OCI-LY3 (cell line): ENCODE measurements at regions not wholly inside any gene's neighbourhood (a gene's known extent, or its start where the extent isn't known, plus 50 kb on each side); places are given as distances from the start of the nearest gene placed in this dataset.

Experiments
- H2AFZ ChIP-seq: fragments of 200-600, 300-600 bp; shearing (Covaris generic); 2 replicates; pipeline ENCODE4 v1.6.0; 2014; ENCODE audit warnings: antibody characterized with exemption, low read depth, low read length
- H3K27ac ChIP-seq: fragments of 200-600, 300-600 bp; sonication (generic); 2 replicates; pipeline ENCODE4 v1.5.1; 2014; ENCODE audit warnings: mild to moderate bottlenecking, low read length, moderate library complexity, mixed read lengths
- H3K27me3 ChIP-seq: fragments of 200-600, 300-600 bp; sonication (generic); 2 replicates; pipeline ENCODE4 v1.6.1; 2014; ENCODE audit warnings: low read depth, low read length, mixed read lengths
- H3K36me3 ChIP-seq: fragments of 200-600, 300-600 bp; sonication (generic); replicated peaks from 2 replicates; pipeline ENCODE3; 2014; ENCODE audit warnings: low read depth, low read length, mixed read lengths
- H3K4me1 ChIP-seq: fragments of 300-600, 200-600 bp; sonication (generic); 2 replicates; pipeline ENCODE4 v1.6.1; 2014; ENCODE audit warnings: low read length, mixed read lengths
- H3K4me2 ChIP-seq: fragments of 200-600, 300-600 bp; sonication (generic); 2 replicates; pipeline ENCODE4 v1.6.1; 2014; ENCODE audit warnings: low read length, mixed read lengths
- H3K4me3 ChIP-seq: fragments of 300-600, 200-600 bp; sonication (generic); 2 replicates; pipeline ENCODE4 v1.5.1; 2014; ENCODE audit warnings: antibody characterized with exemption, mild to moderate bottlenecking, low read length, moderate library complexity
- H3K79me2 ChIP-seq: fragments of 300-600, 200-600 bp; shearing (Covaris generic); 2 replicates; pipeline ENCODE4 v1.6.1; 2014; ENCODE audit warnings: mild to moderate bottlenecking, low read length, mixed read lengths
- H3K9ac ChIP-seq: fragments of 300-600, 200-600 bp; shearing (Covaris generic); 2 replicates; pipeline ENCODE4 v1.6.0; 2014; ENCODE audit warnings: mild to moderate bottlenecking, low read length, moderate library complexity
- H3K9me3 ChIP-seq: fragments of 200-600, 300-600 bp; shearing (Covaris generic); 2 replicates; pipeline ENCODE4 v1.6.1; 2014; ENCODE audit warnings: low read length, mixed read lengths; ENCODE audit not compliant: insufficient read depth
- H4K20me1 ChIP-seq: fragments of 200-600, 300-600 bp; sonication (generic); 2 replicates; pipeline ENCODE4 v1.6.1; 2016; ENCODE audit warnings: low read length, mixed read lengths; ENCODE audit not compliant: insufficient read depth
- CTCF ChIP-seq: fragments of 200-600, 300-600 bp; sonication (generic); IDR thresholded peaks from 2 replicates; pipeline ENCODE4 v1.5.1; 2014; ENCODE audit warnings: antibody characterized with exemption, low read length, low read depth
- EZH2phosphoT487 ChIP-seq: fragments of 200-600 bp; shearing (Covaris generic); IDR thresholded peaks from 2 replicates; pipeline ENCODE4 v1.6.1; 2018; ENCODE audit warnings: antibody characterized with exemption, mixed run types, low read depth

- no peaks in the 10 kb centered on the region for H3K9me3 ChIP-seq
Observed at GRCh38 chr4:57672846-57673433, 562.8 kb upstream of the IGFBP7 start.

GRCh38 chr4:57668621-57669020 is 558.4 kb upstream of the IGFBP7 start:
- TF ChIP-seq EZH2phosphoT487 (no peak), CTCF (no peak)
- Histone ChIP-seq H2AFZ (no peak overlapping the region), H3K4me1 (no peaks in the 10 kb centered on the region), H3K79me2 (no peaks in the 10 kb centered on the region), H3K36me3 (no peaks in the 10 kb centered on the region), H3K4me3 (no peak overlapping the region), H4K20me1 (no peaks in the 10 kb centered on the region), H3K4me2 (no peak overlapping the region), H3K9me3 (no peaks in the 10 kb centered on the region), H3K27ac (no peak overlapping the region), H3K27me3 (no peaks in the 10 kb centered on the region), H3K9ac (no peak overlapping the region)

More at GRCh38 chr4:57672846-57673433, 562.8 kb upstream of the IGFBP7 start:
- H3K79me2 ChIP-seq, result no peaks in the 10 kb centered on the region
- no peaks in the 10 kb centered on the region for H3K27me3 ChIP-seq
- no peak overlapping the region for H3K4me3 ChIP-seq
- no peaks in the 10 kb centered on the region for H3K36me3 ChIP-seq
- no peak overlapping the region for H2AFZ ChIP-seq
- TF ChIP-seq CTCF (no peak), EZH2phosphoT487 (no peak)
- H3K4me1 ChIP-seq, result no peaks in the 10 kb centered on the region
- no peak overlapping the region for H3K27ac ChIP-seq
- H4K20me1 ChIP-seq, result no peaks in the 10 kb centered on the region
- no peak overlapping the region for H3K4me2 ChIP-seq
- no peak overlapping the region for H3K9ac ChIP-seq

- H3K27ac ChIP-seq, result no peak overlapping the region
- no peak for TF ChIP-seq EZH2phosphoT487
- TF ChIP-seq CTCF, result no peak
- no peak overlapping the region for H3K9ac ChIP-seq
- H3K4me2 ChIP-seq, result no peak overlapping the region
- H3K4me3 ChIP-seq, result no peak overlapping the region
- no peaks in the 10 kb centered on the region for H3K27me3 ChIP-seq
- no peak overlapping the region for H2AFZ ChIP-seq
- H4K20me1 ChIP-seq, result no peaks in the 10 kb centered on the region
- H3K36me3 ChIP-seq, result no peaks in the 10 kb centered on the region
- no peaks in the 10 kb centered on the region for H3K79me2 ChIP-seq
- no peaks in the 10 kb centered on the region for H3K4me1 ChIP-seq
- no peaks in the 10 kb centered on the region for H3K9me3 ChIP-seq
Observed at GRCh38 chr4:57665806-57666205, 555.6 kb upstream of the IGFBP7 start.

- Histone ChIP-seq H3K79me2 (no peaks in the 10 kb centered on the region), H3K27ac (no peak overlapping the region), H3K4me3 (no peak overlapping the region), H2AFZ (no peak overlapping the region), H3K4me1 (peaks cover 6% of the 10 kb centered on the region; the same call in 1 of the 2 replicates), H3K4me2 (no peak overlapping the region), H3K9me3 (no peaks in the 10 kb centered on the region), H3K36me3 (no peaks in the 10 kb centered on the region), H4K20me1 (no peaks in the 10 kb centered on the region), H3K9ac (no peak overlapping the region), H3K27me3 (no peaks in the 10 kb centered on the region)
- TF ChIP-seq EZH2phosphoT487 (no peak), CTCF (no peak)
Observed at GRCh38 chr4:57661517-57662090, 551.4 kb upstream of the IGFBP7 start.
